Vagina (tissue), 2 donors: ENCODE measurements at regions not wholly inside any gene's neighbourhood (a gene's known extent, or its start where the extent isn't known, plus 50 kb on each side); places are given as distances from the start of the nearest gene placed in this dataset.

ENCODE experiments used
- CTCF ChIP-seq, 3 experiments: fragments of 450-650 bp in 2 of 3; fragments of 200-600 bp in 1 of 3; sonication (generic) in 1 of 3; IDR thresholded peaks; one replicate each; pipeline ENCODE4 v1.5.1; 2017 to 2019; ENCODE audit warnings: antibody characterized with exemption in 3 of 3, mild to moderate bottlenecking in 2 of 3, moderate library complexity in 2 of 3
- POLR2A ChIP-seq, 2 donors: fragments of 450-650 bp; IDR thresholded peaks; one replicate each; pipeline ENCODE4 v1.6.1; 2017; ENCODE audit warnings: antibody characterized with exemption in 2 of 2, mild to moderate bottlenecking in 2 of 2, moderate library complexity in 2 of 2
- POLR2AphosphoS5 ChIP-seq, 2 donors: sonication (generic); formaldehyde crosslinking; IDR thresholded peaks; one replicate each; pipeline ENCODE4 v1.9.0; 2017; ENCODE audit warnings: antibody characterized with exemption in 2 of 2, mild to moderate bottlenecking in 2 of 2, low read depth in 1 of 2; ENCODE audit not compliant: insufficient read depth in 1 of 2

- TF ChIP-seq CTCF (IDR thresholded peaks at IDR 0.05) (no peak), POLR2A (IDR thresholded peaks at IDR 0.05) (no peak), POLR2AphosphoS5 (IDR thresholded peaks at IDR 0.05; ENCODE audit: insufficient read depth in 1 of 2, low read depth in 1 of 2) (no peak)
Observed at GRCh38 chr13:99693852-99694611, 192.8 kb downstream of the TM9SF2 start.
